Ramos (cell line): ENCODE measurements at regions not wholly inside any gene's neighbourhood (a gene's known extent, or its start where the extent isn't known, plus 50 kb on each side); places are given as distances from the start of the nearest gene placed in this dataset.

Source experiments
- in situ Hi-C: fragments of 300-500 bp; cut with MboI; formaldehyde crosslinking; loops from one replicate; pipeline ENCODE4 v1.14.3; 2022; ENCODE audit warnings: low sequenced_read_pairs; ENCODE audit not compliant: unreplicated experiment

GRCh38 chr4:181465826-181466225 lies 777.4 kb upstream of the TENM3 start:
- in situ Hi-C loops, result no loop called here

- in situ Hi-C loops, result no loop called here
Observed at GRCh38 chr4:181468451-181468850, 774.8 kb upstream of the TENM3 start.

- in situ Hi-C loops, result no loop called here
Observed at GRCh38 chr4:181470306-181470705, 772.9 kb upstream of the TENM3 start.

- in situ Hi-C loops, result no loop called here
Observed at GRCh38 chr4:181475359-181475758, 767.8 kb upstream of the TENM3 start.

- in situ Hi-C loops, result no loop called here
Observed at GRCh38 chr4:181475781-181476507, 767.3 kb upstream of the TENM3 start.

- in situ Hi-C loops, result no loop called here
Observed at GRCh38 chr4:181476508-181476890, 766.7 kb upstream of the TENM3 start.

GRCh38 chr4:181477591-181477990 lies 765.6 kb upstream of the TENM3 start:
- in situ Hi-C loops, result no loop called here

- in situ Hi-C loops, result no loop called here
Observed at GRCh38 chr4:181478656-181479055, 764.5 kb upstream of the TENM3 start.

- in situ Hi-C loops, result no loop called here
Observed at GRCh38 chr4:181479141-181479540, 764.1 kb upstream of the TENM3 start.

- in situ Hi-C loops, result no loop called here
Observed at GRCh38 chr4:181484396-181484795, 758.8 kb upstream of the TENM3 start.

GRCh38 chr4:181488926-181489325 lies 754.3 kb upstream of the TENM3 start:
- in situ Hi-C loops, result no loop called here

GRCh38 chr4:181498148-181498547 lies 745.1 kb upstream of the TENM3 start:
- in situ Hi-C loops, result no loop called here

- in situ Hi-C loops, result no loop called here
Observed at GRCh38 chr4:181502611-181503010, 740.6 kb upstream of the TENM3 start.

- in situ Hi-C loops, result no loop called here
Observed at GRCh38 chr4:181503687-181504390, 739.4 kb upstream of the TENM3 start.

- in situ Hi-C loops, result no loop called here
Observed at GRCh38 chr4:181504924-181505323, 738.3 kb upstream of the TENM3 start.

GRCh38 chr4:181507180-181507835 lies 735.9 kb upstream of the TENM3 start:
- in situ Hi-C loops, result no loop called here

GRCh38 chr4:181507938-181508337 lies 735.3 kb upstream of the TENM3 start:
- in situ Hi-C loops, result no loop called here

GRCh38 chr4:181508601-181509000 lies 734.6 kb upstream of the TENM3 start:
- in situ Hi-C loops, result no loop called here

- in situ Hi-C loops, result no loop called here
Observed at GRCh38 chr4:181509073-181509472, 734.1 kb upstream of the TENM3 start.

GRCh38 chr4:181517491-181517890 lies 725.7 kb upstream of the TENM3 start:
- in situ Hi-C loops, result no loop called here

- in situ Hi-C loops, result loop anchor here (10.0 kb wide), 2 partner anchors 226 to 376 kb away; no protein-coding TSS in a partner anchor
Observed at GRCh38 chr4:181520790-181521189, 722.4 kb upstream of the TENM3 start.
